Nephron (organoid): ENCODE measurements at regions not wholly inside any gene's neighbourhood (a gene's known extent, or its start where the extent isn't known, plus 50 kb on each side); places are given as distances from the start of the nearest gene placed in this dataset.

ENCODE experiments used
- H3K27ac Mint-ChIP-seq, 3 experiments: 2 replicates each; pipeline ENCODE4 v1.8.0; 2020; ENCODE audit warnings: mixed read lengths in 3 of 3, mild to moderate bottlenecking in 2 of 3, moderate library complexity in 1 of 3
- H3K27me3 Mint-ChIP-seq: 2 replicates; pipeline ENCODE4 v1.8.0; 2021; ENCODE audit warnings: low read depth, mild to moderate bottlenecking, moderate library complexity, mixed read lengths
- H3K36me3 Mint-ChIP-seq: 2 replicates; pipeline ENCODE4 v1.8.0; 2020; ENCODE audit warnings: low read depth, mixed read lengths
- H3K4me1 Mint-ChIP-seq: 2 replicates; pipeline ENCODE4 v1.8.0; 2020; ENCODE audit warnings: mixed read lengths
- H3K4me3 Mint-ChIP-seq, 3 experiments: 2 replicates each; pipeline ENCODE4 v1.8.0; 2020; ENCODE audit warnings: mild to moderate bottlenecking in 3 of 3, mixed read lengths in 3 of 3, moderate library complexity in 2 of 3
- H3K9me3 Mint-ChIP-seq: 2 replicates; pipeline ENCODE4 v1.8.0; 2020; ENCODE audit warnings: mixed read lengths
- CTCF ChIP-seq, 3 experiments: fragments of 200-600 bp; sonication (generic); IDR thresholded peaks; one replicate each; pipeline ENCODE4 v1.5.0; 2021; ENCODE audit warnings: antibody characterized with exemption in 3 of 3; ENCODE audit not compliant: unreplicated experiment in 3 of 3

GRCh38 chr3:28076246-28076645 is 165.2 kb upstream of the CMC1 start:
- no peak for TF ChIP-seq CTCF (IDR thresholded peaks at IDR 0.05; ENCODE audit: unreplicated experiment in 3 of 3)
- Mint-ChIP-seq H3K27me3 (peaks cover 3% of the 10 kb centered on the region), H3K9me3 (no peaks in the 10 kb centered on the region), H3K4me1 (no peaks in the 10 kb centered on the region), H3K4me3 (no peak overlapping the region), H3K36me3 (no peaks in the 10 kb centered on the region), H3K27ac (no peak overlapping the region)

GRCh38 chr3:28077572-28077971 is 163.8 kb upstream of the CMC1 start:
- no peaks in the 10 kb centered on the region for H3K9me3 Mint-ChIP-seq
- no peak for TF ChIP-seq CTCF (IDR thresholded peaks at IDR 0.05; ENCODE audit: unreplicated experiment in 3 of 3)
- no peaks in the 10 kb centered on the region for H3K4me1 Mint-ChIP-seq
- no peak overlapping the region for H3K4me3 Mint-ChIP-seq
- no peak overlapping the region for H3K27ac Mint-ChIP-seq
- peaks cover 3% of the 10 kb centered on the region for H3K27me3 Mint-ChIP-seq
- no peaks in the 10 kb centered on the region for H3K36me3 Mint-ChIP-seq

- Mint-ChIP-seq H3K4me3 (no peak overlapping the region), H3K27me3 (peaks cover 3% of the 10 kb centered on the region), H3K9me3 (no peaks in the 10 kb centered on the region), H3K36me3 (no peaks in the 10 kb centered on the region), H3K4me1 (no peaks in the 10 kb centered on the region), H3K27ac (no peak overlapping the region)
- TF ChIP-seq CTCF (IDR thresholded peaks at IDR 0.05; ENCODE audit: unreplicated experiment in 3 of 3), result no peak
These were observed 162.9 kb upstream of the CMC1 start for GRCh38 chr3:28078536-28078935.

- no peaks in the 10 kb centered on the region for H3K9me3 Mint-ChIP-seq
- no peak overlapping the region for H3K4me3 Mint-ChIP-seq
- H3K27me3 Mint-ChIP-seq, result peaks cover 1% of the 10 kb centered on the region
- no peaks in the 10 kb centered on the region for H3K4me1 Mint-ChIP-seq
- no peak overlapping the region for H3K27ac Mint-ChIP-seq
- no peak for TF ChIP-seq CTCF (IDR thresholded peaks at IDR 0.05; ENCODE audit: unreplicated experiment in 3 of 3)
- no peaks in the 10 kb centered on the region for H3K36me3 Mint-ChIP-seq
These were observed 160.7 kb upstream of the CMC1 start for GRCh38 chr3:28080716-28081115.

- no peaks in the 10 kb centered on the region for H3K4me1 Mint-ChIP-seq
- no peaks in the 10 kb centered on the region for H3K27me3 Mint-ChIP-seq
- no peak overlapping the region for H3K27ac Mint-ChIP-seq
- no peaks in the 10 kb centered on the region for H3K9me3 Mint-ChIP-seq
- no peaks in the 10 kb centered on the region for H3K36me3 Mint-ChIP-seq
- no peak for TF ChIP-seq CTCF (IDR thresholded peaks at IDR 0.05; ENCODE audit: unreplicated experiment in 3 of 3)
- no peak overlapping the region for H3K4me3 Mint-ChIP-seq
These were observed 159.9 kb upstream of the CMC1 start for GRCh38 chr3:28081533-28081947.

GRCh38 chr3:28087591-28087990 is 153.8 kb upstream of the CMC1 start:
- H3K9me3 Mint-ChIP-seq, result peaks cover 7% of the 10 kb centered on the region
- no peak overlapping the region for H3K4me3 Mint-ChIP-seq
- H3K36me3 Mint-ChIP-seq, result no peaks in the 10 kb centered on the region
- H3K27me3 Mint-ChIP-seq, result no peaks in the 10 kb centered on the region
- no peaks in the 10 kb centered on the region for H3K4me1 Mint-ChIP-seq
- TF ChIP-seq CTCF (IDR thresholded peaks at IDR 0.05; ENCODE audit: unreplicated experiment in 3 of 3), result no peak
- no peak overlapping the region for H3K27ac Mint-ChIP-seq
